ENCODE measurements at regions not wholly inside any gene's neighbourhood (a gene's known extent, or its start where the extent isn't known, plus 50 kb on each side); places are given as distances from the start of the nearest gene placed in this dataset.

- peaks cover 3% of the 10 kb centered on the region; the same call in 1 of the 3 replicates for H3K9me3 ChIP-seq
- no peaks in the 10 kb centered on the region for H3K4me1 ChIP-seq
- POLR2A ChIA-PET = no interaction called here
- H3K27ac ChIP-seq = no peak overlapping the region
- DNase-seq (ENCODE audit: low read depth in 1 of 2, low spot score in 1 of 2) = no peak
- CTCF ChIA-PET = no interaction called here
- 25% methylated on average over 7 of the region's 7 CpGs for WGBS (ENCODE audit: missing lambda C conversion rate)
- H3K4me2 ChIP-seq = no peak overlapping the region
- no peak for TF ChIP-seq ZFP36 (IDR thresholded peaks at IDR 0.05; ENCODE audit: borderline replicate concordance, partially characterized antibody)
- no peak for TF ChIP-seq USF2 (IDR thresholded peaks at IDR 0.05)
- no peak for TF ChIP-seq NPAS2 (CRISPR knock-in tag; IDR thresholded peaks at IDR 0.05; ENCODE audit: borderline replicate concordance)
- FAIRE-seq = no peak
- no peak for ATAC-seq
- no peak overlapping the region for H3K4me3 ChIP-seq
Observed at GRCh38 chr10:130931256-130931655, 380.3 kb downstream of the TCERG1L start.

- DNase-seq (ENCODE audit: low read depth in 1 of 2, low spot score in 1 of 2) (no peak), FAIRE-seq (no peak), ATAC-seq (no peak)
- no peak overlapping the region for H3K4me2 ChIP-seq
- no peaks in the 10 kb centered on the region for H3K9me3 ChIP-seq
- no peaks in the 10 kb centered on the region for H3K4me1 ChIP-seq
- H3K4me3 ChIP-seq = no peak overlapping the region
- CTCF ChIA-PET = no interaction called here
- no peak overlapping the region for H3K27ac ChIP-seq
- 31% methylated on average over 14 of the region's 15 CpGs for WGBS (ENCODE audit: missing lambda C conversion rate)
- POLR2A ChIA-PET = no interaction called here
- TF ChIP-seq KDM1A (IDR thresholded peaks at IDR 0.05; ENCODE audit: low read depth) (no peak), EHF (CRISPR knock-in tag; IDR thresholded peaks at IDR 0.05) (no peak), BCL3 (IDR thresholded peaks at IDR 0.05) (no peak), CHD4 (IDR thresholded peaks at IDR 0.05; ENCODE audit: borderline replicate concordance) (no peak), NR3C1 (IDR thresholded peaks at IDR 0.05) (no peak), TP53 (CRISPR knock-in tag; IDR thresholded peaks at IDR 0.05) (no peak), CBX8 (IDR thresholded peaks at IDR 0.05) (no peak), HOXB5 (CRISPR knock-in tag; IDR thresholded peaks at IDR 0.05) (no peak), FOXS1 (CRISPR knock-in tag; IDR thresholded peaks at IDR 0.05) (no peak), RFX5 (IDR thresholded peaks at IDR 0.05) (no peak), MYC (IDR thresholded peaks at IDR 0.05; ENCODE audit: borderline replicate concordance, low read length) (no peak), ELK1 (IDR thresholded peaks at IDR 0.05; ENCODE audit: low read depth, low read length) (no peak), REST (IDR thresholded peaks at IDR 0.05) (no peak), PHF8 (IDR thresholded peaks at IDR 0.05; ENCODE audit: borderline replicate concordance, low read depth) (no peak), E2F6 (IDR thresholded peaks at IDR 0.05; ENCODE audit: borderline replicate concordance, low read depth) (no peak)
Observed at GRCh38 chr10:130932326-130933007, 379.1 kb downstream of the TCERG1L start.

All from A549 (cell line).